Kidney (tissue), 13 donors: ENCODE measurements at regions not wholly inside any gene's neighbourhood (a gene's known extent, or its start where the extent isn't known, plus 50 kb on each side); places are given as distances from the start of the nearest gene placed in this dataset.

Experiments used
- DNase-seq, 5 donors: peaks; one replicate each; pipeline ENCODE4 v3.0.0-alpha.2; 2013 to 2020
- FAIRE-seq: peaks from 2 replicates; lab custom pipeline; 2012; peaks lifted over from hg19 to GRCh38; lab: Jason Lieb, UNC
- H3K27ac ChIP-seq, 2 donors: one replicate each; pipeline ENCODE4 v1.7.0; 2013; ENCODE audit warnings: low read depth in 2 of 2, low read length in 2 of 2, inconsistent platforms in 1 of 2
- H3K27me3 ChIP-seq: one replicate; pipeline ENCODE4 v1.7.1; 2013; ENCODE audit warnings: low read length, inconsistent platforms; ENCODE audit not compliant: control insufficient read depth, insufficient read depth
- H3K36me3 ChIP-seq, 3 donors: one replicate each; pipeline versions ENCODE4 v1.7.0 to v1.7.1; 2013; ENCODE audit warnings: low read length in 3 of 3, control low read depth in 1 of 3, inconsistent platforms in 1 of 3; ENCODE audit not compliant: insufficient read depth in 3 of 3, control insufficient read depth in 2 of 3
- H3K4me1 ChIP-seq, 3 donors: one replicate each; pipeline versions ENCODE4 v1.7.0 to v1.7.1; 2013; ENCODE audit warnings: low read length in 3 of 3, inconsistent platforms in 1 of 3, low read depth in 1 of 3; ENCODE audit not compliant: control insufficient read depth in 2 of 3, insufficient read depth in 2 of 3
- H3K4me3 ChIP-seq, 3 donors: one replicate each; pipeline versions ENCODE4 v1.7.0 to v1.8.1; 2013; ENCODE audit warnings: low read length in 3 of 3, control low read depth in 1 of 3, inconsistent platforms in 1 of 3
- H3K9ac ChIP-seq, 3 donors: one replicate each; pipeline versions ENCODE4 v1.7.0 to v1.7.1; 2013; ENCODE audit warnings: low read length in 3 of 3, control low read depth in 1 of 3, inconsistent platforms in 1 of 3
- H3K9me3 ChIP-seq, 3 donors: one replicate each; pipeline versions ENCODE4 v1.7.0 to v1.7.1; 2013; ENCODE audit warnings: low read length in 3 of 3, control low read depth in 1 of 3, inconsistent platforms in 1 of 3; ENCODE audit not compliant: control insufficient read depth in 2 of 3, insufficient read depth in 1 of 3
- intact Hi-C: fragments of 100-400 bp; cut with DNase I; formaldehyde crosslinking; loops from one replicate; pipeline ENCODE4 v1.11.1; 2022
- TF ChIP-seq, protein P1 (sequence below): IDR thresholded peaks from 3 replicates; pipeline ENCODE4 v1.5.1; 2012; ENCODE audit warnings: mild to moderate bottlenecking, moderate library complexity, borderline replicate concordance; ENCODE audit not compliant: insufficient read depth; ENCODE audit errors: extremely low read depth
- donor health status: control.
- donor health status: control.
- donor health status: control.
- donor health status: control.
- donor health status: control.
- donor health status: DM: yes; HTN: yes; CAD: no.
- donor health status: Normal renal cell carcinoma (clear cell type).

DNA sequence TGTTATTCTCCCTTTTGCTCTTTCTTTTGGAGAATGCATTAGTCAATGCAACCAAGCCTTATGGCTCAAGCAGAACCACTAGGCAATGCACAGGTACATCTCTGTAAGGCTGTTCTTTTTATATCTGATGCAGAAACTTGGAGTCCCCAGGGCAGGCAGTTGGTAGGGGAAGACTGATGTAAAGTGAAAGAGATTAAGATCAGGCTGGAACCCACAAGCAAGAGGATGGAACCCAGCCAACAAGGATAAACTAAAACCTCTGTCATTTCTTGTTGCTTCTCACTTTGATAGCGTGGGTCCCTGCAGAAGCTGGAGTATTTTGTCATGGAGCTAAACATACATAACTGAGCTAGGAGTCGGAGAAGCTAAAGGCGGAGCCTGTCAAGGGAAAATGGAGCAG lies 142.9 kb downstream of the GPAM start:
- no peaks in the 10 kb centered on the region for H3K36me3 ChIP-seq
- TF ChIP-seq, protein P1, sequence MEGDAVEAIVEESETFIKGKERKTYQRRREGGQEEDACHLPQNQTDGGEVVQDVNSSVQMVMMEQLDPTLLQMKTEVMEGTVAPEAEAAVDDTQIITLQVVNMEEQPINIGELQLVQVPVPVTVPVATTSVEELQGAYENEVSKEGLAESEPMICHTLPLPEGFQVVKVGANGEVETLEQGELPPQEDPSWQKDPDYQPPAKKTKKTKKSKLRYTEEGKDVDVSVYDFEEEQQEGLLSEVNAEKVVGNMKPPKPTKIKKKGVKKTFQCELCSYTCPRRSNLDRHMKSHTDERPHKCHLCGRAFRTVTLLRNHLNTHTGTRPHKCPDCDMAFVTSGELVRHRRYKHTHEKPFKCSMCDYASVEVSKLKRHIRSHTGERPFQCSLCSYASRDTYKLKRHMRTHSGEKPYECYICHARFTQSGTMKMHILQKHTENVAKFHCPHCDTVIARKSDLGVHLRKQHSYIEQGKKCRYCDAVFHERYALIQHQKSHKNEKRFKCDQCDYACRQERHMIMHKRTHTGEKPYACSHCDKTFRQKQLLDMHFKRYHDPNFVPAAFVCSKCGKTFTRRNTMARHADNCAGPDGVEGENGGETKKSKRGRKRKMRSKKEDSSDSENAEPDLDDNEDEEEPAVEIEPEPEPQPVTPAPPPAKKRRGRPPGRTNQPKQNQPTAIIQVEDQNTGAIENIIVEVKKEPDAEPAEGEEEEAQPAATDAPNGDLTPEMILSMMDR: no peak
- DNase-seq (no peak), FAIRE-seq (no peak)
- intact Hi-C loops: no loop called here
- no peaks in the 10 kb centered on the region for H3K4me1 ChIP-seq
- H3K27ac ChIP-seq: no peak overlapping the region
- no peaks in the 10 kb centered on the region for H3K27me3 ChIP-seq
- no peak overlapping the region for H3K9ac ChIP-seq
- H3K9me3 ChIP-seq: peaks cover 0 to 3% (median 0%) of the 10 kb centered on the region in 3 donors
- no peak overlapping the region for H3K4me3 ChIP-seq

DNA sequence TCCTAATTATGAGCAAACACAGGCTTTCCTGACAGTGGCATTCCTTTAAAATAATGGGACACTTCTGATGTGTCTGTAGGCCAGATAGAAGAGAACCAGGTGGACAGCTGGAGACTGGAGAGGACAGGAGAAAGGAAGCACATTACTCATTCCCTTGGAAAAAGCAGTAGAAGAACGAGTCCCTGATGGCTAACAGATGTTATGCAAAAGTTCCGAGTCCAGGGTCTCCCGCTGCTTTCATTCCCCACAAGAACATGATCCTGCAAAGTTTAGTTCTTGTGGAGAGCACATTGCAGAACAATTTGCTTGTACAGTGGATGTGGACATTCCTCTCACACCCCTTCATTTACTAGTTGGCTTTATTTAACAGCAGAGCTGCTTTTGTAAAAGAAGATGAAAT lies 137.6 kb downstream of the GPAM start:
- Histone ChIP-seq H3K4me3 (no peak overlapping the region), H3K27me3 (no peaks in the 10 kb centered on the region), H3K27ac (no peak overlapping the region), H3K9me3 (no peaks in the 10 kb centered on the region), H3K36me3 (no peaks in the 10 kb centered on the region), H3K4me1 (no peaks in the 10 kb centered on the region), H3K9ac (no peak overlapping the region)
- TF ChIP-seq, protein P1: no peak
- DNase-seq (peak in 1 of 5 donors; percentile 37), FAIRE-seq (no peak)
- intact Hi-C loops: no loop called here

DNA sequence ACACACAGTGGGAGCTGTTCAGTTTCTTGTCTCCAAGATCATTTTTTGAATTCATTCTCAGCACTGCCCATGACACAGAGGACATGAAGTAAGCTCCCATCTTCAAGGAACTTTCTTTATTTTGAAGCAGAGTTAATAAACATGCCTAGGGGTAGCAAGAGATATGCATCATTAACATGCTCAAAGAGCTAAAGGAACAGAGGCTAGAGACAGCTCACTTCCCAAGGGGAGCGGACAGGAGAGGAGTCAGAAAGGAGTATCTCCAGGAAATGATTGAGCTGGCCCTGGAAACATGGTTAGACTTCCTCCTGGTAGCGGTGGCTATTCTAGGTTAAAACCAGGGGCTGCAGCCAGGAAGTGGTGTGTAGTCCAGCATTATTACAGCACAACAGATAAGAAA lies 135.9 kb downstream of the GPAM start:
- intact Hi-C loops: no loop called here
- no peak for FAIRE-seq
- TF ChIP-seq, protein P1: no peak

DNA sequence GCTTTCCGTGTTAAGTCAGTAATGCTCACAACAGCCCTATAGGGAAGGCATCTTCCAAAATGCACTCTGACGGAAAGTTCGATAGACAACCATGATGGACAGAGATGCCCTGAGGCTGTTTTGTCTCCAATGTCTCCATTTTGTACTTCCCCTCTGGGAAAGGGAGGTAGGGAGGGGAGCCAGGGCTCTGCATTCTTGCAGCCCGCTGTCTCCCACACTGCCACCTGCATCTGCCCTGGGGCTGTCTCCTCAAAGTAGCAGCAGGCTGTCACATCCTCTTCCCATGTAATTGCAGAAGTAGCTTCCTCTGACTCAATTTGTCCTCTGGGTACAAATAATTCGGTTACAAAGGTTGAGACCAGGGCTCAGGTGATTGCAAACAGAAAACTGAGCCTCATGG lies 131.4 kb downstream of the GPAM start:
- no peak for FAIRE-seq
- Histone ChIP-seq H3K9me3 (no peaks in the 10 kb centered on the region), H3K27me3 (no peaks in the 10 kb centered on the region), H3K9ac (no peak overlapping the region), H3K4me3 (no peak overlapping the region), H3K4me1 (no peaks in the 10 kb centered on the region), H3K27ac (no peak overlapping the region), H3K36me3 (no peaks in the 10 kb centered on the region)
- TF ChIP-seq, protein P1: no peak
- intact Hi-C loops: no loop called here
- no peak for DNase-seq

More for the DNA sequence above, 135.9 kb downstream of the GPAM start:
- H3K4me3 ChIP-seq: no peak overlapping the region
- no peak overlapping the region for H3K9ac ChIP-seq
- no peak overlapping the region for H3K27ac ChIP-seq
- H3K27me3 ChIP-seq: no peaks in the 10 kb centered on the region
- no peak for DNase-seq
- H3K36me3 ChIP-seq: no peaks in the 10 kb centered on the region
- no peaks in the 10 kb centered on the region for H3K9me3 ChIP-seq
- H3K4me1 ChIP-seq: no peaks in the 10 kb centered on the region
